ENCODE measurements at regions not wholly inside any gene's neighbourhood (a gene's known extent, or its start where the extent isn't known, plus 50 kb on each side); places are given as distances from the start of the nearest gene placed in this dataset.

DNA sequence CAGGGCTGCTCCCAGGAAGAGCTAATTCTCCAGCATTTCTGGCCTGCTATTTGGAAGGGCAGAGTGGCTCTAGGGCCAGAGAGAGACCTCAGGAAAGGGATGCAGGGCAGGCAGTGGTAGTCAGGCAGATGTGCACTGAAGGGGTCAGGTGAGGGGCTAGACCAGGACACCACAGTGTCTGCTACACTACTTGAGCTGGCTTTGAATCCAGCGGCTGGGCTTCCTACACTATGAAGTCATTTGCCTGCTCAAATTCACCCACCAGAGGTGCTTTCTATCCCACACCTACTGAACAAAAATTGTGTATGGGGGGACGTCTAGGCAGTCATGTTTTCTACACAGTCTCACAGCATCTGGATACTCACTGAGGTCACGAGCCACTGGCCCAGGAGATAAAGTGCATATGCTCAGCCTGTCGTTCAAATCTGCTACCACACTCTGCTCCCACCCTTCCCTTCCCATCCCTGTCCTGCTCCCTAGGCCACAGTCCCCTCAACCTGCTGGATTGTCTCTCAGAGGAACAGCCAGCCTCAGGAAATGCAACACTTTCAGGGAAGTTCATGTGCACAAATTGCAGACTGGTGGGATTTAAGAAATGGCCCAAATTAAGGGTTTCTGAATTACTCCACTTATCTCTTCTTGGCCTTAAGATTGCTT is 49.9 kb upstream of the SLC6A11 start:
- Mint-ChIP-seq H3K4me1 (no peaks in the 10 kb centered on the region), H3K27ac (no peak overlapping the region), H3K9me3 (peaks cover 0 to 5% (median 5%) of the 10 kb centered on the region in 3 donors), H3K36me3 (no peaks in the 10 kb centered on the region), H3K27me3 (peaks cover 18% of the 10 kb centered on the region), H3K4me3 (no peak overlapping the region)

Measured in IgD-negative memory B cell (primary cell).